VCaP (cell line): ENCODE measurements at regions not wholly inside any gene's neighbourhood (a gene's known extent, or its start where the extent isn't known, plus 50 kb on each side); places are given as distances from the start of the nearest gene placed in this dataset.
"Not testable (repeated sequence)": the region's sequence is repeated elsewhere in the genome, so short reads cannot be mapped to it uniquely, and the experiment has no call there.

Experiments used
- H3K27ac ChIP-seq: fragments of 450-650 bp; 2 replicates; pipeline ENCODE4 v1.5.1; 2017
- CTCF ChIP-seq: fragments of 450-650 bp; conservative IDR thresholded peaks from 2 replicates; pipeline ENCODE4 v1.5.1; 2017; ENCODE audit warnings: mild to moderate bottlenecking, moderate library complexity

GRCh38 chr16:73405851-73406250, 357.9 kb upstream of the ZFHX3 start:
- H3K27ac ChIP-seq: no peak overlapping the region
- no peak for TF ChIP-seq CTCF

GRCh38 chr16:73404001-73404400, 356.1 kb upstream of the ZFHX3 start:
- H3K27ac ChIP-seq: no peak overlapping the region
- TF ChIP-seq CTCF: no peak

GRCh38 chr16:73403291-73403690, 355.4 kb upstream of the ZFHX3 start:
- H3K27ac ChIP-seq: no peak overlapping the region
- no peak for TF ChIP-seq CTCF

GRCh38 chr16:73400951-73401350, 353.0 kb upstream of the ZFHX3 start:
- TF ChIP-seq CTCF: no peak
- H3K27ac ChIP-seq: no peak overlapping the region

- no peak for TF ChIP-seq CTCF
- no peak overlapping the region for H3K27ac ChIP-seq
Measured at GRCh38 chr16:73399997-73400396, 352.1 kb upstream of the ZFHX3 start.

GRCh38 chr16:73399486-73399885, 351.6 kb upstream of the ZFHX3 start:
- no peak for TF ChIP-seq CTCF
- H3K27ac ChIP-seq: no peak overlapping the region

- H3K27ac ChIP-seq: not testable (repeated sequence)
Measured at GRCh38 chr16:73398604-73399003, 350.7 kb upstream of the ZFHX3 start.

GRCh38 chr16:73396556-73396955, 348.6 kb upstream of the ZFHX3 start:
- no peak overlapping the region for H3K27ac ChIP-seq
- TF ChIP-seq CTCF: no peak
